Hematopoietic multipotent progenitor cell treated with erythropoietin and hydrocortisone succinate and interleukin-3 and kit ligand, for 17 days (in vitro differentiated cells): ENCODE measurements at regions not wholly inside any gene's neighbourhood (a gene's known extent, or its start where the extent isn't known, plus 50 kb on each side); places are given as distances from the start of the nearest gene placed in this dataset.

ENCODE experiments used
- DNase-seq: peaks from one replicate; pipeline ENCODE4 v3.0.0-alpha.2; 2015; ENCODE audit warnings: low spot score

GRCh38 chr1:187433598-187433997 is 604.8 kb downstream of the PLA2G4A start:
- no peak for DNase-seq

DNA sequence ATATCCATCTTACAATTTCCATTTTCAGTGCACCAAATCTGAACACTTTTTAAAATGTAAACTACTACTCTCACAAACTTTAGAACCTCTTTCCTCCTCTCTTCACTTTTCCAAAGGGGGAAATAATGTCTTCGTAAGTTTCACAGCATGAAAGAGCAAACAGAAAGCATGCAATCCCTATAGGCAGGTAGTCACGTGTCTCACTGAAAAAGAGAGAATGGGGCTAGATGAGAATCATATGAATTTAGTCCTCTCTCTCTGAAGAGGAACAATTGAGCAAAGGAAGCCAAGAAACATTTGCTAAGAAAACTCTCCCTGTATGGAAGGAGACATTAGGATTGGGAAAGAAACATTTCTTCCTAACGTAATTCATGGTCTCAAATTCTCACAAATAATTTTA is 613.9 kb downstream of the PLA2G4A start:
- no peak for DNase-seq

DNA sequence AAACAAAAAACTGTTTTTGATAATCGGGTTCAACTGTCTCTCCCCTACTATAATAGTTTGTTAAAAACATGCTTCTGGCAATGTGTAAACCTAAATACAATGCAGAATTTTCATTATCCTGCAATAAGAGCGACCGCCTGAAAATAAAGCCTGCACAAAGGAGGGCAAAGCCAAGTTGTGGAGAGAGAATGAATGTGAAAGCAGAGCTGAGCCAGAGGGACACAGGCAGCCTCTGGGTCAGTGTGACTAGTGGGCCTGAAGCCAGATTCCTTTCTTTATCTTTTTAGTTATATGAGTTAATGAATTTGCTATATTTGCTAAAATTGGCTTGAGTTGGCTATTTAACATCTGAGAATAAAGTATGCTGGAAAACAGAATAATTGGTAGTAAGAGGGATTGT is 615.2 kb downstream of the PLA2G4A start:
- DNase-seq, result no peak

DNA sequence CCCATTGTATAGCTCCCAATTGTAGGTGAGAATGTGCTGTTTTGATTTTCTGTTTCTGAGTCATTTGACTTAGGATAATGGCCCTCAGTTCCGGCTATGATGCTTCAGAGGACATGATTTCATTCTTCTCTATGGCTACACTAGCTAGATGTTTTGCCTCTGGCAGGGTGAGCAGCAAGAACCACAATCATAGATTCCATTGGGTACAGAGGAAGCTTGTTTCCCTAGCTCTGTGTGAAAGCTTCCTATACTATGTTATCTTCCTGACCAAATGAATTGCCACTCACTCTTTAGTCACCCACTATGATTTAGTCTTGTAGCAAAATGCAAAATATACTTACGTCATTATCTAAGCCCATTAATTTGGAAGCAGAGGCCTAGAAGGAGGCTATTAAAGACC is 616.3 kb downstream of the PLA2G4A start:
- no peak for DNase-seq

GRCh38 chr1:187451238-187451637 is 622.5 kb downstream of the PLA2G4A start:
- no peak for DNase-seq

- DNase-seq, result no peak
These were observed 625.3 kb downstream of the PLA2G4A start for GRCh38 chr1:187454010-187454409.

DNA sequence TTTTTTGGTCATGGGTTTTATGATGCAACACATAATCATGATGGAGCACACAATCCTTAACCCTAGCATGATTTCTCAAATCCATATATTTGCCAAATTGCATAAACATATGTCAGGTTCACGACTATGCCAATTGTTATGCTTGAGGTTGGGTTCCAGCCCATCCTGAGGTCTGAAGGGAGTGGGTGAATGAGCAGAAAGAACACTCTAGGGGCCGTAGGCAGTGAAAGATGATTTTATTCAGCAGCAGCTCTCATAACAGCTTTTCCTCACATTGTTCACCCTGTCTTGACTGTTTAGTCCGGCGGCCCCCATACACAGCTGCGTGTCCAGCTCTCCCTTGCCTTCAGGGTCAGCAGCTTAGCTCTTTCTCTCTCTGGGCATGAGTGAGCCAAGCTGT is 627.7 kb downstream of the PLA2G4A start:
- DNase-seq, result no peak

DNA sequence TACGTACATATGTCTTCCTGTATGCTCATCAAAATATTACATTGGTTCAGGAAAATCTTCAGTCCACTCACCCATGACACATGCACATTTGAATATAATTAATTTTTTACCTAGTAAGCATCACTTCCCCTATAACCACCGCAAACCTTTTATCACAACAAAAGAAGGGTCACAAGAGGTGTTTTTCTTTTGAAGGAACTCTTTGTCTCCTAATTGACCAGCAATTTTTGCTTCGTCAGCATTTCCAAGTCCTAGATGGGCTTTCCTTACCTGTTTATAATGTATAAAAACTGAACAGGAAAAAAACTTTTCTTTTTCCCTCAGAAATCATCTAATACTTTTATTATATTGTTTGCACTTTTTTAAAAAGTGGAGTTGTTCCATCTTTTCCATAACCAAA is 631.3 kb downstream of the PLA2G4A start:
- DNase-seq, result no peak

- DNase-seq, result no peak
These were observed 635.6 kb downstream of the PLA2G4A start for GRCh38 chr1:187464320-187464719.

GRCh38 chr1:187465441-187465840 is 636.7 kb downstream of the PLA2G4A start:
- no peak for DNase-seq

- no peak for DNase-seq
These were observed 641.1 kb downstream of the PLA2G4A start for GRCh38 chr1:187469836-187470235.

GRCh38 chr1:187471555-187471954 is 642.8 kb downstream of the PLA2G4A start:
- DNase-seq, result no peak

DNA sequence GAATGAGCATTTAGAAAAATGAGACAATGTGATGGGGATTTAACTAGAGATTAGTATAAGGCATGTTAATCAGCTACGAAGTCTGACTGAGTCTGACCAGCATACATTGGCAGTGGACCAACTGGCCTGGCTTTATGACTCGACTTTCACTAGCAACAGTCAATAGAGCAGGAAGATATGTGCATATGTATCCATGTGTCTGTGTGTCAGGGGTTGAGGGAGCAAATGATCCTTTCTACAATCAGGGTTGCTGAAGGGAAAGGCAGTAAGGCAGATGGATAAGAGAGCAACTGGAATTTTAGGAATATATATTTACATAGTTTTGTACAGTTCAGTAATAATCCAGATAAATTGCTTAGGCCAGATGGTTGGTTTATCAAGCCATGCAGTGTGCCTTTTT is 645.6 kb downstream of the PLA2G4A start:
- DNase-seq, result no peak

DNA sequence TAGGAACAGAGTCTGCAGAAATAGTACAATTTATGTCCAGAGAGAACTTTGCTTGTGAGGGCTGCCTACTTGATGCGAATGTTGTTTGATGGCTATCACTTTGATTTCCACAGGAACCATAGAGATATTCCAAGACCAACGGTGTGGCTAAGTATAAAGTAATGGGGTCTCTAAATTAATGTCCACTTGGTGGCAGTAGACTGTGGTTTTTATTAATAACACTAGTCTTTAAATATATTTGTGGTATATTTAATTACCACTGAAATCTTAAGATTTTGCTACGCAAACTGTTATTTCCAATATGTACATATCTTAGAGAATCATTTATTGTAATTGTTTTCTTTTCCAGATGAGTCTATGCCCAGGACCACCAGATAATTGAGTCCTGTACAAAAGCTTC is 647.9 kb downstream of the PLA2G4A start:
- no peak for DNase-seq

- DNase-seq, result no peak
These were observed 648.4 kb downstream of the PLA2G4A start for GRCh38 chr1:187477103-187477502.

GRCh38 chr1:187477535-187477934 is 648.8 kb downstream of the PLA2G4A start:
- no peak for DNase-seq

DNA sequence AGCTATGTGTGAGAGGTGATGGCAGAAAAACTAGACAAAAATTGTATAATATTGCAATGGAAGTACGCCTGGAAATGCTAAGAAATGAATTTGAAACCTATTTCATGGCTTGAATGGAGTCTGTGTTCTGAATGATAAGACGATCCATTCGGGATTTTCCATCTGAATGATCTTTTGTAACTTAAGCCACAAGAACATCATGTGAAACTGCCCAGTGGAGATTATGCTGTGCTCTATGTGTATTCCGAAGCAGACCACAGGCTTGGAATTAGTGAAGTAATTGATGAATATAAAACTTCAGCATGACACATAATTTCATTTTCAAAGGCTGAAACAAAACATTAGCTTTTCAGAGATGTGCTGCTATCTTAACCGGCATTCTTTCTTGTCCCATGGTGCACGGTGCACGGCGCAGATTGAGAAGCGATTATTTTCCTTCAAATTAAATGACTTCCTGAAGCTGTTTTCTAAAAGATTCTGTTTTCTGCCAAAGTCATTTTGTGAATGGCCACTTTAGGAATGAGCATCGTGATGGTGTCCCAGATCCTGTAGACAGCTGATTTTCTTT is 652.9 kb downstream of the PLA2G4A start:
- DNase-seq, result no peak

- no peak for DNase-seq
These were observed 661.5 kb downstream of the PLA2G4A start for GRCh38 chr1:187490266-187490665.

GRCh38 chr1:187491082-187491720 is 662.5 kb downstream of the PLA2G4A start:
- DNase-seq, result no peak

- DNase-seq, result no peak
These were observed 669.3 kb downstream of the PLA2G4A start for GRCh38 chr1:187498028-187498427.

DNA sequence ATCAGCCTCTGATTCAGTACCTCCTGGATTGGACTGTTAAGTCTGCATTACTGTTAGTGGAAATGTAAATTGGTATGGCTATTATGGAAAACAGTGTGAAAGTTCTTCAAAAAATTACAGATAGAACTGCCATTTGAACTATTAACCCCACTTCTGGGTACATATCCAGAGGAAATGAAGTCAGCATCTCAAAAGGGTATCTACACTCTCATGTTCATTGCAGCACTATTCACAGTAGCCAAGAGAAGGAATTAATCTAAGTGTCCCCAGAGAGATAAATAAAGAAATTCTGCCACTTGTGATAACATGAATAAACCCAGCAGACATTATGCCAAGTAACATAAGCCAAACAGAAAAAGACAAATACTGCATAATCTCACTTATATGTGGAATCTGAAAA is 676.0 kb downstream of the PLA2G4A start:
- no peak for DNase-seq

GRCh38 chr1:187509091-187509490 is 680.3 kb downstream of the PLA2G4A start:
- DNase-seq, result no peak

DNA sequence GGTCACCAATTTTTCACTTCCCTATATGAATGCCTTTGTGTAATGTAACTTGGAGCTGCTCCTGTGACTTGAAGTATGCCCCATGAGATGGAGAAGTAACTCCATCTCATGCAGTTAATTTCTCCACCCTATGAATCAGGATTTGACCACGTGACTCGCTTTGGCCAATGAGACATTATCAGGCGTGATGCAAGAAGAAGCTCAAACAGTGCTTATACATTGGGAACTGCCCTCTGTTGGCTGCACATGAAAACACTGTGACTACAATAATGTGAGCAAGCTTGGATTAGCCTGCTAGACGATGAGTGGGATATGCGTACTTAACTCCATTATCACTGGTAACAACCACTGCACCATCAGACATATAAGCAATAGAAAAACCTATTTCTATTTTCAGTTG is 684.4 kb downstream of the PLA2G4A start:
- no peak for DNase-seq

DNA sequence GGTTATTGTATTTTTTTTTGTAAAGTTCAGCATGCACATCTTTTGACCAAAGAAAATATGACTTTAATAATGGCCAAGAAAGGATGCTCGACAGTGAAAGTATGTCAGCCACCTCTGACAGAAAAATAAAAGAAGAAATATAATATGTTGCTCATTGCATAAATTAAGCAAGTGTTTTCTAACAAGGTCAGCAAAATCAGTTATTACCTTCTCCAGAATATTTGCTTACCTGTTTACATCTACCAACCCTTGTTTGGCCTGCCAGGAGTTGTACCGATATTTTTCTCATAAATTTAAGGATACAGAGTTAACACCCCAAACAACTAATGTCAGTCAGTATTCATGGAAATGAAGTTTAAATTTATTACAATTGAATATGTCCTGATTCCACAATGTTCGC is 685.4 kb downstream of the PLA2G4A start:
- no peak for DNase-seq
